ENCODE measurements at regions not wholly inside any gene's neighbourhood (a gene's known extent, or its start where the extent isn't known, plus 50 kb on each side); places are given as distances from the start of the nearest gene placed in this dataset.

DNA sequence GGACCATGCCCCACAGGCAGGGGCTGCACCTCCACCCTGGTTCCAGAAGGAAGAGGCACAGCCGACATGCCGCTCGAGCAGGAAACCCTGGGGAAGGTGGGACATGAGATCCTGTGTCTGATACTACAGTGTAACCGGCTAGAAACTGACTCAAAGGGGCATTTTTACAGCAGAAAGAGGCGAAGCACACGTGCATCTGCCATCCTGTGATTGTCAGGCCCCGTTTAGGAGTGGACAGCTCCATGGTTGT, 62.7 kb downstream of the SIK1 start:
- DNase-seq, result no peak

DNA sequence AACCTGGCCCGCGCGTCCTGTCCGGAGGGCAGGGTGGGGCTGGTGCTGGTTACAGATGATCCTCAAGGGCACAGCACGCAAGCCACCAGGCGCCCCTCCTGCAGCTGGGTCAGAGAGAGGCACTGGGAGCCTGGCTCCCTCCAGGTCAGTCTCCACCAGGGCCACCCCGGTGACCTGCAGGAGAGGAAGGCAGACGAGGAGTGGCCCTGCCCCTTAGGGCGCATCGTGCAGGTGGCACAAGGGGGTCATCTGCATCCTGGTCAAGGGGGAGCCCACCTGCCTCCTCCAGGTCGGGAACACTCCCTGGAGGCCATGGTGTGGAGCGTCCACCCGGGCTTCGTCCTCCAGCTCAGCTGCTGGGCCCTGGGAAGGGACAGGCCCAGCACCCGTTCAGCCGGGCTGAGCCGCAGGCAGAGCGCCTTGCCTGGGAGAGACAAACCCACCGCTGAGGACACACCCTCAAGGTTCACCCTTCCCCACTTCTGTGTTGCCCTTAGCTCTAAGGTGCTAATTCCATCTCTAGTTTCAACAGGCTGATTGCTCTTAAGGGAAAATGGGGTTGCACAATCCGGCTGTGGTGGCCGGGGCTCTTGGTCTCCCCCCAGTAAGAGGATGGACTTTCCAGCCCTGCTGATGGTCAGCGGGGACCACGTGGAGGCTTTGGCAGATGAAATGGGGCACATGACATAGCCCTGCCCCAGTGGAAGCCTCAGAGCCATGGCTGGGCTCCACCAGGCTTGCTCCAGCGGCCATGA, 63.2 kb downstream of the SIK1 start:
- no peak for DNase-seq

DNA sequence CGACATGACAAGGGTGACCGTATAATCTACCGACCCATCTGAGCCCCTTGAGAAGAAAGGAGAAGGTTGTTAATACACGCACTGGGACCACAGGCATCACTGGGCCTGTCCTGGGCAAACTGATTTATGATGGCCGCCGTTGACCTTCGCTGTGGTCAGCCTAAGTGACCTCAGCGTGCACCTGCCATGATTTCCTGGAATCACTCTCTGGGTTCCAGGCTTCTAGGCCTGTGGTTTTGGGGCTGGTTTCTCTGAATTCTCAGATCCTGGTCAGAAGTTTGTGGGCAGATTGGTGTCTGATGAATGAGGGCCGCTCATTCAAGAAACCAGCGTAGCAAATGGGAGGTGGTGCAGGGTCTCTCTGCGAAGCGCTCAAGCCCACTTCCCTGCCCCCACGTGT, 64.0 kb downstream of the SIK1 start:
- DNase-seq, result no peak

DNA sequence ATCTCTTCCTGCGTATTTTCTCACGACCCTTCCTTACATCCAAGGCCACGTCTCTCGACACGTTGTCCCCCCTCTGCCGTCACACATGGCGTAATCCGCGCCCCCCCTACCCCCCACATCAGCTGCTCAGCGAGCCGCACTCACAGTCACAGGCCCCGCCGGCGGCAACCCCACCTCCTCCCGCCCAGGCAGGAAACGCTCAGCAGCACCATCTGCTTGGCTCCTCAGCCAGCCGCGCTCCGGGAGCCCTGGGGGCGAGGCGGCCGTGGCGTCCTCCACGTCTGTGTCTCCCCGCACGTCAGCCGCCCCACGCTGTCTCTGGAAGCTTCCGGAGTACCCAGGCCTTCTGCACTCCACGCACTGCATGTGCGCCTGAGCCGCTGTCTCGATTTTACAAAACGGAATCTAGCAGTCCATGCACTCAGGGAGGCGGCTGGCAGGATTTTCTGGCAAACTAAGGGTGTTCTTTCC, 64.6 kb downstream of the SIK1 start:
- DNase-seq, result no peak

DNA sequence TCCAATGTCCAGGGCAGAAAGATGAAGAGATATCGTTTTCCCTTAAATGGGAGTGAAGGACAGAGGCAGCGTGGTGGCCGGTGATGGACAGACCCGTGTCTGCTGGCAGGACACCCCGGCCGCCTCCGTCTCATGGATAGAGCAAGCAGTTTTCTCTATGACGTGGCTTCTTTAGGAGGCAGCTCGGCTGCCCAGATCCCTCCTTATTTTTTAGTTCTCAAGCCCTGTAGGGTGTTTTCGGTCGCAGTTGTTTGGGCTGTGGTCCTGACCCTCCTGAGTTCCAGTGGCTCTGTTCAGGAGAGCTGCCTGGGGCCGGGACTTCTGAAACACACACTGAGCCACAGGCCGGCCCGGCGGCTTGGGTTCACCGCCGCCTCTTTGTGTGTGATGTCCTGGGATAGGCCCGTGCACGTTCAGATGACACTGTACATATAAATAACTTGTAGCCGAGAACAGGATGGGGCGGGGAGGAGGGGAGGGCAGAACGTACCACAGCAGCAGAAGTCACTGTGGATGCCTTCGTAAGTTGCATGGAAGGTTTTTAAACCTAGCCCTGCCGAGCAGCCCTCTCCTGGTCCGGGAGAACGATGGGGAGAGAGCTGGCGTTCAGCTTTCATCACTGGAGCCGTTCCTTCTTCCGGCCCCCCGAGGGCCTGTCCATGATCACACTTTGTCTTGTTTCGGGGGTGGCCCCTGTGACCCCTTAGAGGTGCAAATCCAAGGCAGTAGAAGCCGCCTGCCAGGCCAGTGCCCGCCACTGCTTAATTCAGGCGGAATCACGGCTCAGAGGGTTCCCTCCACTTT, 65.2 kb downstream of the SIK1 start:
- no peak for DNase-seq

DNA sequence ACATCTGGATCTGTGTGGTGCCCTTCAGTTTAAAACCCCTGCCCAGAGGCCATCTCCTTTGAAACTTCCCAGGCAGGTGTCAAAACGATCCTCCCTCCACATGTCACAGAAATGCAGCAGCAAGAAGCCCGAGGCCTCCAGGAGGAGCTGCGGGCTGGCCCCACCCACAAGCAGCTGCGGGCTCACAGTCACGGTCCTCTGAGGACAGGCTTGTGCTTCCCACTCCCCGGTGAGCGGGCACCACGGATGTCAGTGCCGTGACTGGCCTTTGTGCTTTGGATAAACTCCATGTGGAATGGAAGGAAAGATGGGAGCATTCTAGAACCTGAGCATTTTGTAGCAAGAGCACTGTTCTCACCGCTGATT, 65.8 kb downstream of the SIK1 start:
- DNase-seq, result no peak

DNA sequence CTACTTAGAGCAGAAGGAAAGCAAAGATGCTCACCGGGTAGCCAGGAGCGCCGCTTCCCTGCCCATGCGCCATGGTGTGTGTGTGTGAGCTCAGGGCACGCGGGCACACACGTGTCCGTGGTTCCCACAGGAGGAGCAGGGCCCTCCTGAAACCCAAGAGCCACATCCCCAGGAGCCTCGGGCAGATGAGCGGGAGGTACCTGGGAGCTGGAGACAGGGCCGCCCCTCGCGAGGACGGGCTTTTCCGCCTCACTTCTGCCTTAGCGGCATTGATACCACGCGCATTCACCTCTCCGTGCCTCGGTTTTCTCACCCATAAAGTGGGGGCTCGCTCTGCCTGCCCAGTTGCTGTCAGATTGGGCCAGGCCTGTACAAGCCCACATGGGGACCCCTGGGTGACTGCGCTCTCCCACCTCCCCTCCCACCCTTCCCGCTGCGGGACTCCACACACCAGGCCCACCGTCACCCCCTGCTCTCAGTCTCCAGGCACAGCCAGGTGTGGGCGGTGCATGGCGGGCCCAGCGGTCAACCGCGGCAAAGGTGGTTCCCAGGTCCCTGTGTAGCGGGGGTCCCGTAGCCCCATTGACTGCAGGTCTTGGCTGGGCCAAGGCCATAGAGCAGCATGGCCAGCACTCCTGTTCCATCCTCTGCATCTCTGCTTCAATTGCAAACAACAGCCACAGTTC, 66.3 kb downstream of the SIK1 start:
- DNase-seq, result no peak

DNA sequence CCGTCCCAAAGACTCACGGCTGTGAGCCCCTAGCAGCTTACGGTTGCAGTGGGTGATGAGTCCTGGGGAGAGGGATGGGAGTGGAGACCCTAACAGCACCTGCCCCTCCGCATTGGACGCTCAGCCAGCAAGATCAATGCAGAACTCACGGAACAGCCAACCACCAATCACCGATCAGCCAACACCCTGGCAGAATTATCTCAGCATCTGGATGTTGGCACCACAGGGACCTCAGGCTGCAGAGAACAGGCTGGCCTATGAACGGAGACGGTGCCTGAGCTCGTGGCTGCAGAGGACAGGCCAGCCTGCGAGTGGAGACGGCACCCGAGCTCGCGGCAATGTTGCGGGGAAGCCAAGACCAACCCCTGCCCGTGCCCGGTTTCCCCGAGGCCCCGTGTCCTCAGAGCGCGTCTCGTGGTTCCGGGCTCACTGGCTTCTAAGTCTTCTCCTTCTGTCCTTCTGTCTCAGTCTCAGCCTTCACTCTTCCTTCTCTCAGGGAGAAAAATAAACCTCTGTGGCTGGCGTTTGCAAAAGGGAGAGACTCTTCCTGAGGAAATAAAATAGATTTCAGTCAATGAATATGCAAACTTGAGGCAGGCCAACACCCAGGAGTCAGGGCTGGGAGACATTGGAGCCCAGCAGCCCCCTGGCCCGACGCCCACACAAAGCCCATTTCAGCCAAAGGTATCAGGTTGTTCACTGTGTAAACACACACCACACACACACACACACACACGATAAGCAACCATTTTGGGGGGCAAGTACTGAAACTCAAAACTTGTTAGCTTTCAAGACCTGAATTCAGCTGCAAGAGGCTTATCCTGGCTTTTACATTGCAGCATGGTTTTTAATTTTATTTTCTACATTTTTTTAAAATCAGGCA, 67.8 kb downstream of the SIK1 start:
- no peak for DNase-seq

DNA sequence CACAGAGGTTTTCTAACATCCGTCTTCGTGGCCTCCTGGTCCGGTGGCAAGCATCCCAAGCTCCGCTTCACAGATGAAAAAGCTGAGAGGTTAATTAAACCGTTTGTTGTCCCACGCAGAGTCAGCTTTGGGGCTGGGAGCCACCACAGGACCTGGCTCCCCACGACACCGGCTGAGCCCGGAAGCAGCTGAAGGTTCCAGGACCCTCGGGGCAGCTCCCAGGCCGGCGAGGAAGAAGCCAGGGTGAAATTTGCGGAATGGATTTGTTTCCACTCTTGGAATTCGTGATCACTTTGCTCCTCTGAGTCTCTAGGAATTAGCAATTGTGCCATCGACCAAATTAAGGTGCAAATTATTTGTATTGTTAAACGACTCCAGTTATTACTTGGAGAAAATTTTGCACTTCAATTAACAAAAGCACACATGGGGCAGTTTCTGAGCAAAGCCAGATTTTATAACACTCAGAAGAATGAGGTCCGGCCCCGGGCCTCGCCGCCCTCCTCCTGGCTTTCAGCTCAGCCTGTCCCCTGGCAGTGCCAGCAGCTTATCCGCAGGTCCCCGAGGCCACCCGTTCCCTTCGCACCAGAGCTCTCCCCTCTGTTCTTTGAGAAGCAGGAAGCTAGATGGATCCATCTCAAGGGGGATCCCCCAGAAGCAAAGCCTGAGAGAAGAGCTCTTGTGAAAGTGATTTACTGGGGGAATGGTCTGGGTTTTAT, 69.1 kb downstream of the SIK1 start:
- DNase-seq, result no peak

DNA sequence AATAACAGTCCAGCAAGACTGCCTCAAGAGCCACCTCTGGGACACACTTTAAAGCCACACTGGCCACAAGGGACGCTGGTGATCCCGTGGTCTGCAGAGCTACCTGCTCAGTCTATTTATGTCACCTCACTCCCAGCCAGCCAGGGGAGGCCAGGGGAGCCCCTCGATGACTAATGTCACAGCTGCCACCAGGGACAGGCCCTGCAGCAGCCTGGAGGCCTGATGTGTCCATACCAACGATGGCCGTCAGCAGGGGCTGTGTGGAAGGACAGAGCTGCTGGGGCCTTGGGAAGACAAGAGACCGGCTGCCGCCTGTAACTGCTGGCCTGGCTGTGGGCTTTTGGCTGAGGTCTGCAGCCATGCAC, 71.0 kb downstream of the SIK1 start:
- DNase-seq, result no peak

DNA sequence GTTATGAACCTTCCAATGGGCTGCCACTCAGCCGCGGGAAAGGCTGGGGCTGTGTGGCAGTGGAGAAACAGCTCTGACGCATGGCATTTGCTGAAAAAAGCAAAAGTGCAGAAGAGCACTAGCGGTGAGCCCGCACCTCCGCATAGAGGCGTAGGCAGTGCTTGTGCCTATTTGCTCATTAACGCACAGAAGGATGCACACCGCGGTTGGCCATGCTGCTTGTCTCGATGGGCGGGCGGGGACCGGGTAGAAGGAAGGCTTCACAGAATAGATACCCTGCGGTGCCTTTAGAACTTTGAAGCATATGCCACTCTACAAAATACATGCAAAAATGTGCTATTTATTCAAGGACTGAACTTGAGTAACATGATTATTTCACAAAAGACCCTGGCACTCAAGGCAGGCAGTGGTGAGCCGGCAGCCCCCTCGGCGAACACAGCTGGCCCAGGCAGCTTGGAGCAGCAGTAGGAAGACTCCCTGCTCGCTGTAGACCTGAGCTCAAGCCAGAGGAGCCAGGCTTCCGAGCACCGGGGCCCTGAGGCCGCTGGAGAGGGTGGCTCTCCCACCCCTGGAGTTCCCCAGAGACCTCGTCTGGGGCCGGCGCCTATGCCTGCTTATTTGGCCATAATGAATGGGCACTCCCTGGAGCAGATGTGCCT, 71.5 kb downstream of the SIK1 start:
- DNase-seq, result no peak

DNA sequence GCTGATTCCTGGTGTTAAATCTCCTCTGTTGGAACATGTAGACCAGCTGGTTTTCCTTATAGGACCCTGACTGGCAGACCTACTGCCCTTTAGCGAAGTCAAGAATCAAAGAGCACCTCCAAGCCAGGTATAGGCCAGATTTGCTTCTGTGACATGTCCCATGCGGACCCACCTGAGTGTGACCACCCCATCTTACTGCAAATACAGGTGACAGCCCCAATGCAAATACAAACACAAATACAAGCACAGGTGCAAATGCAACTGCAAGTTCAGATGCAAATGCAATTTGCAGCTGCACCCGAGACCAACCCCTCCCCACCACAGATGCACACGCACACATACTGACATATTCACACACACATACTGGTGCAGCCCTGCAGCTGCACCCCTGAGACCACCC, 72.3 kb downstream of the SIK1 start:
- no peak for DNase-seq

DNA sequence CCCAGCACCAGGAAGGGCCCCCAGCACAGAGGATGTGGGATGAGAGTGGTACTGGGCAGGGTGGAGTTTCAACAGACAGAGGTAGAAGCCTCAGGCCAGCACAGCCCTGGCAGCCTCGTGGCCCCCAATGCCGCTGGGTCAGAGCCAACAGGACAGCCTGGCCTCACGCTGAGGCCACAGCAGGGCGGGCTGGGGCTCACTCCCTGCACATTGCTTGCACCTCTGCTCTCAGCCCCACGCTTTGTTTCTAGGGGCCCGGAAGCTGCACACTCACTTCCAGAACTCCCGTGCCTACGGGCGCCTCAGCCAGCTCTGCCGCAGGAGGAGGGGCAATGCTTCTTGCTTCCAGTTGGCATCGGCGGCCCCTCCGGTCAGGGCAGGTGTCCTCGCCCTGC, 72.9 kb downstream of the SIK1 start:
- no peak for DNase-seq

DNA sequence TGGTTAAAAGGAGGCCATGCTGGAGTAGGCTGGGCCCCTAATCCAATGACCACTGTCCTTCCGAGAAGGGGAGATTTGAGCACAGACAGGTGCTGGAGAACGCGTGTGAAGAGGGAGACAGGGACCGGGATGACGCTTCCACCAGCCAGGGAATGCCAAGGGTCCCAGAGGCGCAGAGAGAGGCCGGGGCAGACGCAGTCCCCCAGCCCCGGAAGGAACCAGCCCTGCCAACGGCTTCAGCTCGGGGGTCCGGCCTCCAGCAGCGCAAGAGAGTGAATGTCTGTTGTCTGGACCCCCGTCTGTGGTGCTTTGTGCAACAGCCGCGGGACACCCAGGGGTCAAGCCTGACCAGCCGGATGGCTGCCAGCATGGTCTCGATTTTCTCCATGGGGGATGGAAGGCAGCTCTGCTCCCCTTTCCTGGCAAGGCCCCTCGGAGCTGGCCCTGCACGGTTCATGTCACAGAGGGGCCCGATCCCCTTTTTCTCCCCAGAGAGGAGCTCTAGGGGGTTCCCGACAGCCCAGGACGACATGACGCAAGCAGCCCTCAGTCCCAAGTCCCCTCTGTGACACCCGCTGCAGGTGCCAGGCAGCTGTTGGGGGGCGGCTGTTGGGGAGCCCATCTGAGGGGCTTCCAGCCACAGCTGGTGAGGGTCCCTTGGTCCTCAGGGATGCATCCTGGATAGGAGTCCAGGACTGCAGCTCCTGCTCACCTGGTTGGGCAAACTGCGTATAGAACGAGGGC, 73.5 kb downstream of the SIK1 start:
- no peak for DNase-seq

DNA sequence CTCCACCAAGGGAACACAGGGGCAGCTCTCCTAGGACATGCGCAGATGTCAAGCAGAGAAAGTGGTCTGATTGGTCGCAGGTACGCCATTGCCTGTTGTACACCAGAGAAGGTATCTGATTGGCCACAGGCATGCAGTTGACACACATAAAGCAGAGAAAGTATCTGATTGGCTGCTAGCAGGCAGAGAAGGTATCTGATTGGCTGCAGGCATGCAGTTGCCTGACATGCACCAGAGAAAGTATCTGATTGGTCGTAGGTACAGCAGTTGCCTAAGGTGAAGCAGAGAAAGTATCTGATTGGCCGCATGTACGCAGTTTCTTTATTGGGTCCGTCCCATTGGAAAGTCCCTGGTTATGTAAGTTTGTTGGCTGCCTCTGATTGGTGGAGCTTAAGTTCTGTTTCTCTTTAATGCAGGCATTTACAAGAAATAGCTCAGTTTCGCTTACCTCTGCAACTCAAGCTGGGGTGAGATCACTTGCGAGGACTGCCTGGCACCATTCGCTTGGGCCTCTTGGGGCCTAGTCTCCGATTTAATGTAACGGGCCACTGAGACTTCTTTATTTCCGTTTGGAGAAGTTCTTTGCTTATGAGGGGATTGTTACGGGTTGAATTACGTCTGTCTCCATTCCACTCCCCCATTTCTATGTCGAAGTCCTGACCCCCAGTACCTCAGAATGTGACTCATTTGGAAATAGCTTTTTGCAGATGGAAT, 74.2 kb downstream of the SIK1 start:
- DNase-seq, result no peak

DNA sequence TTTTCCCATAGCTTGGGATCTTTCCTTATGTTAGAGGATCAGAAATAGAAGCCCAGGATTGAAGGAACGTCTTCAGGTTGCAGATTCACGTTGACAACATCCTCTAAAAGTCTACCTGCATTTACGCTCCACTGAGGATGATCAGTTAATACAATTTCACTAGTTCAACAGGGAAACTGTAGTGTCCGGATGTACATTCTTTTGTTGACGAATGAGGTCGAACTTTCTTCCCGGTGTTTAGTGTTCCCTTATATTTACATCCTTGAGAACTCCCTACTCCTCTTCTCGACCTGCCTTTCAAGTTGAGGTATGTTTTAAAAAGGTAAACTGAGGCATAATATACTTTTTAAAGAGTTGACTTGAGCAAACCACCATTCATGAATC, 74.8 kb downstream of the SIK1 start:
- no peak for DNase-seq

DNA sequence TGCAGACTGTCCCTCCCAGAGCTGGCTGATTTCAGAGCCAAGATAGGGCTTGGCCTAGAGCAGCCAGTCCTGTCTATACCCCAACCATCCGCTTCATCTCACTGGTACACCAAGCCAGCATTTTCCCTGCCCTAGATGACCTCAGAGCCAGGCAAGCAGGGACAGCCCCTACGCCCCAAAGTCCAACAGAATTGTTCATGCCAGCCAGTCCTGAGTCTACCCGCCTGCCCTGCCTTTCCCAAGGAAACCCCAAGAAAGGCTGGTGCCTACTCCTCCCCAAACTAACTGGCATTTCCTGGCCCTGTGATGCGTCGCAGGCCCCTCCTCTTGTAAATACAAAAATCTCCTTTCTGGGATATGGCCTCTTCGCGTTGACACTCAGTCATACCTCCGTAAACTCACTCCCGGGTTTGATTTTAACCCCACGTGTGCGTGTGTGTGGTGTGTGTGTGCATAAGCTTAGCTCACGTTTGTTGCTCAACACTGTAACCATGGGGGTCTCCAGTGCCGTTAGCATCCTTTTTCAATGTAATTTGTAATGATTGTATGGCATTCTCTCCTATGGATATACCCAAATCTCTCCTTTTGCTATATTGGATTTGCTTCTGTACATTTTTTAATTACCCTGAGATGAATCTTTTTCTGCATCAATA, 75.3 kb downstream of the SIK1 start:
- no peak for DNase-seq

DNA sequence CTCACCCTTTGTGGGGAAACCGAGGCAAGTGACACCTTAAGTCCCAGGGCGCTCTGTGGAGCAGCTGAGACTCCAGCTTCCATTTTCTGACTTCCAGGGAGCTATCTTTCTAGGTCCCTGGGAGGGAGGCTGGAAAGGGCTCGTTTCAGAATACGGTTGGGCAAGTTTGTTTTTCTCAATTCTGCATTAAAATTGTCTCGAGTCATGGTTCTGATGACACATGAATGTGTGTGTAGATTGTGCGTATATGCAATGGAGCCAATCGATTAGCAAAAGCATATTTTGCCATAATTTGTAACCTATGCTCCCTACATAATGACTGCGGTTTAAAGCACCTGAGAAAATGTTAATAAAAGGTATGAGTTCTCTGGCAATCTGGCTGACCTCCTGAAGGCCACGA, 77.3 kb downstream of the SIK1 start:
- no peak for DNase-seq

DNA sequence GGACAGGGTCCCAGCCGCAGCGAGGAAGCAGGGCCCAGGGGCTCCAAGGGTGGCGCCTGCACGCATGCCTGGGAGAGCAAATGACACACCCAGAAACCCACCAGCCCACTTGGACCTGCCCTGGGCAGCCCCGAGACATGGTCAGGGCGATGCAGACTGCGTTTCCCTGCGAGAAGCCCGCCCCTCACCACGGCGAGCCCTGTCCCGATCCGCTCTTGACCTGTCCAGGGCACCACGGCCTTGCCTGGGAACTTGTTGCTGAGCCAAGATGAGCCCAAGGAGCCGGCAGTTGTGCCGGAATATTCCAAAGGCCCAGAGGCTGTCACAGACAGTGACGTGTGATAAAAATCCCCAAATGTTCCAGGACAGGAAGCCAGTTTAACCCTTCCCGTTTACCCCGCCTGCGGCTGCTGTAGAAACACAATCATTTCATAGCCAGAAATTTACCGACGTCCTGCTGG, 78.1 kb downstream of the SIK1 start:
- DNase-seq, result no peak

DNA sequence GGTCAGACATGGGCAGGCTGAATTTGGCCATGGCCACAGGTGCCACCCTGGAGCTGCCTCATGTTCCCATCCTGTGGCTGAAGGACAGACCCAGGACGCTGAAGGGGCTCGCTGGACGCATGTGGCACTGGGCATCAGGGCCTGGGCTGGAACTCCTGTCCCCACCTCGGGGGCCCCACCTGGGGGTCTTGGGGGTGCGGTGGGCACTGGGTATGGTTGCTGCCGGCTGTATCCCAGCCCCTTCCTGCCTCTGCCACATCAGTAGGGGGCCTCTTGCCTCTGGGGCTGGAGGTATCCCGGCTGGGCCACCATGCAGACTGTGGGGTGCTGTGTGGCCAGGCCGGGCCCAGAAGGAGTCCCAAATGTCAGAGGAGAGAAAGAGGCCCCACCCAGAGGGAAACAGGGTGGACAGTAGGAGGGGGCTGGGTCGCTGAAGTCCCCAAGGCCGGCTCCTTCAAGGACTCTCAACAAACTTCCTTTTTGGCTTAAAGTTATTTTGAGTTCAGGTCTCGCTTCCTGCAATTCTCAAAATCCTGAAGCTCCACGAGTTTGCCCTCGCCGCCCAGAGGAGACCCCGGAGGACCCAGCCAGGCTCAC, 78.7 kb downstream of the SIK1 start:
- no peak for DNase-seq

Data from NCI-H2081 treated with DMSO at 0.1 percent for 48 hours (cell line).